Activated T-helper 1 cell treated with anti-CD3 and anti-CD28 coated beads, Interleukin-12 subunit alpha, Interleukin-12 subunit beta, Interleukin-2, Interleukin-4 antibody, amounts not matched to agents 30 ng/mL and 10 ng/mL and 1 ng/mL, durations not matched to agents 14 hours and 24 hours and 36 hours (primary cell): ENCODE measurements at regions not wholly inside any gene's neighbourhood (a gene's known extent, or its start where the extent isn't known, plus 50 kb on each side); places are given as distances from the start of the nearest gene placed in this dataset.

Source experiments
- DNase-seq: peaks from one replicate; pipeline ENCODE4 v3.0.0; 2021; ENCODE audit warnings: low spot score
- H3K27ac Mint-ChIP-seq: one replicate; pipeline ENCODE4 v1.8.0; 2021; ENCODE audit warnings: mild to moderate bottlenecking, mixed read lengths
- H3K27me3 Mint-ChIP-seq: one replicate; pipeline ENCODE4 v1.8.0; 2022; ENCODE audit warnings: mild to moderate bottlenecking, moderate library complexity, mixed read lengths; ENCODE audit not compliant: insufficient read depth
- H3K36me3 Mint-ChIP-seq: one replicate; pipeline ENCODE4 v1.8.0; 2021; ENCODE audit warnings: low read depth, mixed read lengths
- H3K4me1 Mint-ChIP-seq: one replicate; pipeline ENCODE4 v1.8.0; 2021; ENCODE audit warnings: low read depth, mixed read lengths
- H3K4me3 Mint-ChIP-seq: one replicate; pipeline ENCODE4 v1.8.0; 2021; ENCODE audit warnings: mild to moderate bottlenecking, moderate library complexity, mixed read lengths
- H3K9me3 Mint-ChIP-seq: one replicate; pipeline ENCODE4 v1.8.0; 2021; ENCODE audit warnings: mixed read lengths
- intact Hi-C: fragments of 100-400 bp; cut with micrococcal nuclease; formaldehyde crosslinking; loops from one replicate; pipeline ENCODE4 v1.15.1; 2024

DNA sequence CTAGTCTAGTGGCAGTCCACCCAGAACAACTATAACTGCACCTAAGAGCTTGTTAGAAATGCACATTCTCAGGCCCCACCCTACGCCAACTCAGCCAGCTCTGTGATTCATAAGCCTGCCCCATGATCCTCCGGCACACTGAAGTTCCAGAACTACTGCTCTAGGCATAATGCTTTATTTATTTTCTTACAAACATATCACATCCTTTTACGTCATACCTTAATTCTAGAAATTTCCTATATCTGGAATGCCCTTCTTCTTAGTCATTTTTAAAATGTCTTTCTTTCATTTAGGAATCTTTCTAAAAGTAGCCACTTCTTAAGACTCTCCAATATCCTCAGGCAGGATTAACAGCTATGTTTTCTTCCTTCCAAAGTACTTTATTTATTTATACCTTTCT is 480.1 kb downstream of the INHBA start:
- DNase-seq: no peak
- Mint-ChIP-seq H3K4me1 (no peaks in the 10 kb centered on the region), H3K27ac (no peak overlapping the region), H3K36me3 (no peaks in the 10 kb centered on the region), H3K27me3 (no peaks in the 10 kb centered on the region), H3K9me3 (peaks cover 4% of the 10 kb centered on the region), H3K4me3 (no peak overlapping the region)
- intact Hi-C loops: no loop called here

DNA sequence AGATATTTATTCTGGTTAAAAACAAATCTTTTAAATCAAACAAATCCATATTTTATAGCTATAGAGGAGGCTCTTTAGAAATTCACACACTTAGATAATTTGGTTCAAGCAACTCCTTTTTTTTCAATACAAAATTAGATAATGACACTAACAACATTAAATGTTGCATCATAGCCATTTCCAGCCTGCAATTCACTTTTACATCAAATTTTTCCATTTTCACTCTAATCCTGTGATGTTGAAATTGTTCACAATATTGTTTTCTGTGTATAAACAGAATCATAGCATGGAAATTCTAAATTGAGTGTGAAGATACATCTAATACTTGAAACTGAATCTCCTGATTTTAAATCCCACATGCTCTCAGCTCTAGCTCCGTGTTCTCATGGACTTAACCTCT is 482.6 kb downstream of the INHBA start:
- no peaks in the 10 kb centered on the region for H3K27me3 Mint-ChIP-seq
- intact Hi-C loops: no loop called here
- peaks cover 4% of the 10 kb centered on the region for H3K9me3 Mint-ChIP-seq
- no peaks in the 10 kb centered on the region for H3K36me3 Mint-ChIP-seq
- H3K27ac Mint-ChIP-seq: no peak overlapping the region
- H3K4me3 Mint-ChIP-seq: no peak overlapping the region
- no peaks in the 10 kb centered on the region for H3K4me1 Mint-ChIP-seq
- no peak for DNase-seq

DNA sequence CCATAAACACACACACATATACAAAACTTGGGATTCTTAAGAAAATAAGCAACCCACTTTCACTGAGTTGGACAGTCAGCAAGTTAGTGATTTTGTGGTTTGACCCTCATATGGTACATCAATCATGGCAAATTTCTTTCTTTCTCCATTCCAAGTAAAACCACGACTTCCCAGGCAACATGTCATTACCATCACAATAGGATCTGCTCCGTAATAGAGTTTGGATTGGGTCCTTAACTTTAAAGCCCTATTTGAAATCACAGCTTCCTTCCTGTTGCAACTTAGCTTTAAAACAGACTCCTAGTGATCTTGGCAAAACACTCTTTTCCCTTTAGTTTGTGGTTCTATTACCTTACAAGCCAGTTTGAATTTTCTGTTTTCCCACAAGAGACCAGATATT is 483.6 kb downstream of the INHBA start:
- Mint-ChIP-seq H3K4me1 (no peaks in the 10 kb centered on the region), H3K36me3 (no peaks in the 10 kb centered on the region), H3K4me3 (no peak overlapping the region), H3K9me3 (peaks cover 4% of the 10 kb centered on the region), H3K27me3 (no peaks in the 10 kb centered on the region), H3K27ac (no peak overlapping the region)
- intact Hi-C loops: no loop called here
- DNase-seq: no peak

DNA sequence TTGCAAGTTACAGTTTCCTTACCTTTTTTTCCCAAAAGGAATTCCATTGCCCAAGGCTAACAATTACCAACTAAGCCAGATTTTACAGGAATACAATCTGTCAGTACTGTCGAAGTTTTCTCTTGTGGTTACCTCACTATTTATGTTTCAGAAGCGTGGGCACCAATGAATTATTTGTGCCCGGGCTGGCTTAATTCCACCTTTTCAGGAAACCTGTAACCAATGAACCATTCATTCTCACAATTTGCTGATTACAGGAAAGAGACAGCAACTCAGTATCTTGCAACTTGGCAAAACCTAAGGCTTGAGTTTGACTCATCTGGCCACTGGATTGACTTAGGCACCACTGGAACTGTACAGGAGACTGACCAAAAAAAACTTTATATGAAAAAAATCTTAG is 485.6 kb downstream of the INHBA start:
- peaks cover 4% of the 10 kb centered on the region for H3K9me3 Mint-ChIP-seq
- no peak for DNase-seq
- no peak overlapping the region for H3K4me3 Mint-ChIP-seq
- intact Hi-C loops: no loop called here
- no peaks in the 10 kb centered on the region for H3K27me3 Mint-ChIP-seq
- no peaks in the 10 kb centered on the region for H3K4me1 Mint-ChIP-seq
- H3K27ac Mint-ChIP-seq: no peak overlapping the region
- no peaks in the 10 kb centered on the region for H3K36me3 Mint-ChIP-seq

DNA sequence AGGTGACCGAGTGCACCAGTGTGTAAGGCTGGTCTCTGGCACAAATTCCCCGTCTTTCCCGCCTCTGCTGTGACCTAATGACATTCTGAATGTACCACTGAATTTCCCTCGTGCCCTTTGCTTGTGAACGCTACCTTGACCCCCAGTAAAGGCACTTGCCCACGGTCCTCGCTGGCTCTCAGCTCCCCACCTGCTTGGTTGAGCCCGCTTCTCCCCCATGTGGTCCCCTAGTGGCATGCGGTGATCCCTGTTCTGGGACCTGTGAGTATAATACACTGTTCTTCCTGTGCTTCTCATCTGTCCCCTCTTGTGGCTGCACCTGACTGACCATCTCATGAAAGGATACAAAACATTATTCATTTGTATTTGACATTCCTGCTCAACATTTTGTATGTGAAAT is 495.7 kb downstream of the INHBA start:
- no peaks in the 10 kb centered on the region for H3K4me1 Mint-ChIP-seq
- intact Hi-C loops: no loop called here
- H3K27ac Mint-ChIP-seq: no peak overlapping the region
- DNase-seq: no peak
- no peaks in the 10 kb centered on the region for H3K27me3 Mint-ChIP-seq
- no peak overlapping the region for H3K4me3 Mint-ChIP-seq
- no peaks in the 10 kb centered on the region for H3K36me3 Mint-ChIP-seq
- no peaks in the 10 kb centered on the region for H3K9me3 Mint-ChIP-seq

DNA sequence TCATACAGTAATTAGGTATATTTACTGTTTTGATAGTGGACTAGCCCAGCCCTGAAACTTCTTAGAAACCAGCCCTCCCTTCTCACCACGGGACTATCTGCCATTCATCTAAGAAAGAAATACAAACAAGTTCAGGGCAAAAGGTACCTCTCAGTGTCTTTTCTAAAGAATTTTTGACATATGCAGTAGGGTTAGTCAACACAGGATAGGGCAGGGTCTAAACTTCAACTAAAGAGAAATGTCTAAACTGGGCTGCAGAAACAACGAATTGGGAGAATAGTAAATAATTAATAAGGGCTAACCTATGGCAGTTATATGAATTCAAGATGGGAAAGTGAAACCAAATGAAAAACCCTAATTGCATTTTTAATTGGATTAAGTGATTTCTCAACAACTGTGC is 496.6 kb downstream of the INHBA start:
- H3K4me1 Mint-ChIP-seq: no peaks in the 10 kb centered on the region
- DNase-seq: no peak
- H3K9me3 Mint-ChIP-seq: no peaks in the 10 kb centered on the region

DNA sequence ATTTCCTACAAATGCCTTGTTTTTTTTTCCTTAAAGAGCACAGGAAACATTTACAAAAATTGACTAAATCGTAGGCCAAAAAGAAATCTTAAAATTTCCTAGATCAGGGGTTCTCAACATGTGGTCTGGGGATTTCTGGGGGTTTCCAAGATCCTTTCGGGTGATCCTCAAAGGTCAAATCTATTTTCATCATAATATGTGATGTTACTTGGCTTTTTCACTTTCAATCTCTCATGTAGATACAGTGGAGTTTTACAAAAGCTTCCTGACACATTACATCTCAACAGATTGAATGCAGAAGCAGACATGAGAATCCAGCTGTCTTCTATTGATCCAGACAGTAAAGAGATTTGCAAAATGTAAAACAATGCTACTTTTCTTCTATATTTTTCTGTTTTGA is 497.3 kb downstream of the INHBA start:
- no peak overlapping the region for H3K27ac Mint-ChIP-seq
- no peaks in the 10 kb centered on the region for H3K9me3 Mint-ChIP-seq
- no peaks in the 10 kb centered on the region for H3K27me3 Mint-ChIP-seq
- no peak for DNase-seq
- no peak overlapping the region for H3K4me3 Mint-ChIP-seq
- intact Hi-C loops: no loop called here
- H3K36me3 Mint-ChIP-seq: no peaks in the 10 kb centered on the region
- no peaks in the 10 kb centered on the region for H3K4me1 Mint-ChIP-seq

More for the DNA sequence above, 496.6 kb downstream of the INHBA start:
- H3K27ac Mint-ChIP-seq: no peak overlapping the region
- H3K4me3 Mint-ChIP-seq: no peak overlapping the region
- intact Hi-C loops: no loop called here
- H3K27me3 Mint-ChIP-seq: no peaks in the 10 kb centered on the region
- no peaks in the 10 kb centered on the region for H3K36me3 Mint-ChIP-seq

DNA sequence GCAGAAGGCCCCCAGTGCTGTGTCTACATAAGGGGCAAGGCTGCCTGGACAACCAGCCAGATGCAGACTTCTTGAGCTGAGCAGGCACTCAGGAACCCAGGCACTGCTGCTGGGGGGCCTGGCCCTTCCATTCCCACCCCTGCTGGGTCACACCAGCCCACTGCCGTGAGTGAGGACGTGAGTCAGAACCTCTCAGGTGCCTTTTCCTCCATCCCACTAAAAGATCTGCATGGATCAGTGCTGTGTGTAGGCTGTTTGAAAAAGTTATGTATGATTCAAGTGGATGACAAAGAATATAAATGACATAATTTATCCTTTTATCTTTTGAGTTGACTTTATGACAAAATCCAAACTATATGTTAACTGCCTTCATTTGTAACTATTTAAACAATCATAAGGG is 499.3 kb downstream of the INHBA start:
- H3K27ac Mint-ChIP-seq: no peak overlapping the region
- no peaks in the 10 kb centered on the region for H3K36me3 Mint-ChIP-seq
- H3K27me3 Mint-ChIP-seq: no peaks in the 10 kb centered on the region
- intact Hi-C loops: no loop called here
- no peak overlapping the region for H3K4me3 Mint-ChIP-seq
- H3K4me1 Mint-ChIP-seq: no peaks in the 10 kb centered on the region
- no peaks in the 10 kb centered on the region for H3K9me3 Mint-ChIP-seq
- DNase-seq: no peak

DNA sequence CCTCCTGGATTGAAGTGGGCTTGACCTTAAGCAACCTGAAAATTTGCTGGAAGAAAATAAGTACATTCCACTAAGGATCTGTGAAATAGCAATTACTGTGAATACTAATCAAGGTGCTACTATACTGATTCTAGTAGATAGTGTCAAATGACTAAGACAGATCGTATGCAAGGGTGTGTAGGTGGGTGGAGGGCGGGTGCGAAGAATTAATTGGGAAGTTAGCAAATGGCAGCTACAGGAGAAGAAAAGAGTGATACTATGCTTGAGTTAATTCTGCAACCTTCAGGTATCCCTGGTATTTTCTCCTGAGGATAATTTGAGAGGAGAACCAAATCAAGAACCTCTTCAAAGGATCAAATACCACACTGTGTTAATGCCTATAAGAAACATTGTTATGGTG is 501.9 kb downstream of the INHBA start:
- Mint-ChIP-seq H3K27me3 (no peaks in the 10 kb centered on the region), H3K27ac (no peak overlapping the region), H3K4me3 (no peak overlapping the region), H3K4me1 (no peaks in the 10 kb centered on the region), H3K36me3 (no peaks in the 10 kb centered on the region), H3K9me3 (no peaks in the 10 kb centered on the region)
- DNase-seq: no peak
- intact Hi-C loops: no loop called here

DNA sequence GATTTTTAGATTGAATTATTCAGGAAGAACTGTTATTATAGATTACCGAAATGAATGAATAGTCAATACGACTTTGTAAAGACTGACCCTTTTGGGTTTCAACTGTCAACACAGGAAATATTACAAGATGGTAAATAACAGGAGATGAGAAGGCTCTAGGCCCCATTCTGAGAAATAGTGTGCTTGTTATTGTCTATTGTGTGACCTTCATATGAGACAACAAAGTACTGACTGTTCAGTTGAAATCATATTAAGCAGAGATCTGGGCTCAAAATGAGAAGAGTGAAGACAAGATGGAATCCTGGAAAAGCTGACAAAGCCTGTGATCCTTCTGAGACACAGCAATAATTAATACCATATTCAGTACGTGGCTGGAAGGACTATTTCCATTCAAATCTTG is 503.8 kb downstream of the INHBA start:
- H3K27ac Mint-ChIP-seq: no peak overlapping the region
- no peaks in the 10 kb centered on the region for H3K36me3 Mint-ChIP-seq
- H3K4me3 Mint-ChIP-seq: no peak overlapping the region
- H3K4me1 Mint-ChIP-seq: no peaks in the 10 kb centered on the region
- H3K27me3 Mint-ChIP-seq: no peaks in the 10 kb centered on the region
- H3K9me3 Mint-ChIP-seq: no peaks in the 10 kb centered on the region
- intact Hi-C loops: no loop called here
- no peak for DNase-seq

DNA sequence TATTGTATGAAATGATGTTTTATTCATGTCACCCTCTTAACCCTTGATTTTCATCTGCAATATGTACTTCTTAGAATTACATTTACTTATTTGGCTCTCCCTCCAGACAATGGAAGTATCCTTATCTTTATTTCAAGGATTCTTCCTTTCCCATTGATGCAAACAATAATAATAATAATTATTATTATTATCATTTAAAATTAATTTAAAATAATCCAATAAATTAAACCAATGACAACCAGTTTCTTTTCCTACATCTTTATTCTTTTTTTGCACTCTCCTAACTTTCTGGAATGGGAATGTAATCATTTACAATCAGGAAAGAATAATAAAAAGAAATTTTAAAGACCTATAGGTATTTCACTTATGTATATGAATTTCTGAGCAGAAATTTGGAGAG is 504.4 kb downstream of the INHBA start:
- no peak overlapping the region for H3K4me3 Mint-ChIP-seq
- no peaks in the 10 kb centered on the region for H3K36me3 Mint-ChIP-seq
- H3K9me3 Mint-ChIP-seq: no peaks in the 10 kb centered on the region
- H3K27ac Mint-ChIP-seq: no peak overlapping the region
- no peaks in the 10 kb centered on the region for H3K27me3 Mint-ChIP-seq
- DNase-seq: no peak
- no peaks in the 10 kb centered on the region for H3K4me1 Mint-ChIP-seq
- intact Hi-C loops: no loop called here

DNA sequence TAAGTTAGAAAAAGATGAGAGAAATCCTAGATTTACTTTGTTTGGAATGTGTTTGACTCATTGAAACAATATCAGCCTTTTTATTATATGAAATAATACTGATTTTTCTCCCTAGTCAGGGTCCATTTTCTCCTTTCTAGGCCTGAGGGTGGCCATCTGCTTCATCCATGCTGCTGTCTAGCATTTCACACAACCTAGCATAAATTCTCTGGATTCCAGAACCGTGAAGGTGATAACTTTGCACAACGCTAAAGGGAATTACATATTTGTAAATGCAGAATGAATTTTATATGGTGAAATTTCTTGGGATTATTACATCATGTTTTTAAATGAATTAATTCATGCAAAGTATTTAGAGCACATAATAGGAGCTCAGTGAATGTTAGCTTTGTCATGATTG is 505.1 kb downstream of the INHBA start:
- Mint-ChIP-seq H3K4me1 (no peaks in the 10 kb centered on the region), H3K4me3 (no peak overlapping the region), H3K9me3 (no peaks in the 10 kb centered on the region), H3K27me3 (no peaks in the 10 kb centered on the region), H3K27ac (no peak overlapping the region), H3K36me3 (no peaks in the 10 kb centered on the region)
- DNase-seq: no peak
- intact Hi-C loops: no loop called here

DNA sequence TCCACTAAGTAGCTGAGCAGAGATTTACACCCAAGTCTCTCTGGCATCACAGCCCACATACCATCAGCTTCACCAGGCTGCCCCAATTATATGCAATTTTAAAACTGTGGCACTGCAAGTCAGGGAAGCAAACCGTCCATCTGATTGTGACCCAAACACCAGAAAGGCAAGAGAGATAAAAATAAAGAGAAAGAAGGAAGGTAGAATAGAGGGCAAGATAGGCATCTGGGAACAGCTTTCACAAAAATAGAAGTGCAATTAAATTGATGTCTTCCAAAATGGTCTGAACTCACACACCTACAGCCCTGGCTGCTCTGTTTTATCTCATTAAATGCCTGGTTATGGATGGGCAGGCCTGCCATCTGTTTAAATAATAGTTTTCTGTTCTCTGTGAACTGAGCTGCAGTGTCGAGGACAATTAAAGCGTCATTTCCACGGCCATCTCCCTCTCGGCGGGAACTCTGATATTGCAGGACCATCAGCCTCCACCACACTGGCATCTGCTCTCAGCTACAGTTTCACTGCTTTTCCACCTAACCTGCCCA is 509.1 kb downstream of the INHBA start:
- Mint-ChIP-seq H3K4me3 (no peak overlapping the region), H3K27ac (no peak overlapping the region), H3K27me3 (no peaks in the 10 kb centered on the region), H3K4me1 (no peaks in the 10 kb centered on the region), H3K36me3 (no peaks in the 10 kb centered on the region), H3K9me3 (no peaks in the 10 kb centered on the region)
- DNase-seq: no peak
- intact Hi-C loops: no loop called here

DNA sequence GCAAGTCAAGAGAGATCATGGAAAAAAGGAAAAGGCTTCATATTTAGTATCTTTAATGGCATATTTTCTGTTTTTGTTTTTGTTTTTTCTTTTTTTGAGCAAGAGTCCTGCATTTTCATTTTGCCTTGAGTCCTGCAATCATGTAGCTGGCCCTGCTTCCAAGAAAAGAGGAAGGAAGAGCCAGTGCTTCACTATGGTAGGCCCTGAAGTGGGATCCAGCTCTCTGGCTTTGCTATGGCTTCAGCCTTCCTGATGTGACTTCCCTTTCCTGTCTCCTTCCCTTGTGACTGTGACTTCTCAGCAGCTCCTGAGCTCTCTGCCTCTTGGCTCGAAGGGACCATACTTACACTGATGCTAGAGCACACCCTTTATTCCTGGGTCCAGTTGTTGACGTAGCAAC is 512.3 kb downstream of the INHBA start:
- Mint-ChIP-seq H3K36me3 (no peaks in the 10 kb centered on the region), H3K27me3 (no peaks in the 10 kb centered on the region), H3K4me3 (no peak overlapping the region), H3K4me1 (no peaks in the 10 kb centered on the region), H3K27ac (no peak overlapping the region), H3K9me3 (no peaks in the 10 kb centered on the region)
- DNase-seq: no peak
- intact Hi-C loops: no loop called here
